GM21576 (cell line): ENCODE measurements at regions not wholly inside any gene's neighbourhood (a gene's known extent, or its start where the extent isn't known, plus 50 kb on each side); places are given as distances from the start of the nearest gene placed in this dataset.
A peak's percentile ranks its signal among the peaks of the same experiment; 100 is the strongest.

ENCODE experiments used
- ATAC-seq: cut with Tn5 transposase; IDR thresholded peaks from one replicate; pipeline ENCODE4 v1.9.1; 2021; ENCODE audit warnings: mild to moderate bottlenecking, moderate library complexity; ENCODE audit not compliant: unreplicated experiment

GRCh38 chr10:4538016-4538415 is 288.0 kb upstream of the AKR1E2 start:
- ATAC-seq, result no peak

- no peak for ATAC-seq
These were observed 290.5 kb upstream of the AKR1E2 start for GRCh38 chr10:4535521-4535920.

- no peak for ATAC-seq
These were observed 292.4 kb upstream of the AKR1E2 start for GRCh38 chr10:4533621-4534020.

DNA sequence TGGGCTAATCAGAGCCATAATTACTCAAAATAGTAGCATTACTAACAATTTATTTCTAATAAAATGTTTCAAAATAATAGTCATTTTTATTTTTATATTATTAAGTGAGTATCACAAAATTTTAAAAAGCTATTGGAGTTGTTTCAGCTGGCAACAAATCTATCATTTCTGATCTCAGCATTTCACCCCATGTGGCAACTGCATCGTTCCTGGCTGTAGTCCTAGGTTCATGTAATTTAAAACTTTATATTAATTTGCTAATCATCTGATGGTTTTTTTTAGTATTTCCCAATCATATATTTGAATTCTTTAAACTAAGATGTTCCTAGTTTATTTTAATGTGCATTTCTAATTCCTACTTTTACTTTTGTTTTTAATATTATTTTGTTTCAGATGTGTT is 293.0 kb upstream of the AKR1E2 start:
- no peak for ATAC-seq

DNA sequence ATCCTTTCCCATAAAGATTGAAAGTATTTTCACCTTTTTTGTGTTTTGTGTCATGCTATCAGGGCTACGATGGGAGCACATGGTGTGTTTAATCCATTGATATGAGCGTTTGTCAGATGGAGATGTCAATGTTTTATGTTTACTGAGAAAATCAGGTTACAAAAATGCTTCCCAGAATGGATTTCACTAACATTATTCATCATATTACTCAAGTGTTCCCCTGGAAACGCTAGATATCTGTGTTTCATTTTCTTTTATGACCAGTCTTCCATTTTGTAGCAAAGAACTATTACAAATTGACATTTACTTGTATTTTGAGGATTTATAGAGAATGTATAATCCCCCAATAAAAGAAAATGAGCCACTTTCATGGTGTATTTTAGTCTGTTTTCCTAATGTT is 293.5 kb upstream of the AKR1E2 start:
- no peak for ATAC-seq

DNA sequence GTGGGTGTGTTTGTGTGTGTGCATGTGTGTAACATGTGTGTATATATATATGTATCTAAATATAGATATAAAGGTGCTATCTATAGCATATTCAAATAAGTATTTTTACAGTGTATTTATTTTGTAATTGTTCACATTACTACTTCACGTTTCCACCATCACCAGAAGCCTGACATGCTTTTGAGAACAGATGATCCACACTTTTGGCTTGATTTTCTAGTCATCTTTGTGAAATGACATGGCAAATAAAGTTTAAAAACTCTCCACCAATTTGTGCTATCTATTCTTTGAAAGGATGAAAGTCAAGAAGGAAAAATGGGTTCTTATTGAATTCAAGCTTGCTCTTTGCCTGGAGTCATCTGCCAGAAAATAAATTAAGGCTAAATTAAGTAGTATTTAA is 294.0 kb upstream of the AKR1E2 start:
- no peak for ATAC-seq

- no peak for ATAC-seq
These were observed 296.7 kb upstream of the AKR1E2 start for GRCh38 chr10:4529266-4529665.

DNA sequence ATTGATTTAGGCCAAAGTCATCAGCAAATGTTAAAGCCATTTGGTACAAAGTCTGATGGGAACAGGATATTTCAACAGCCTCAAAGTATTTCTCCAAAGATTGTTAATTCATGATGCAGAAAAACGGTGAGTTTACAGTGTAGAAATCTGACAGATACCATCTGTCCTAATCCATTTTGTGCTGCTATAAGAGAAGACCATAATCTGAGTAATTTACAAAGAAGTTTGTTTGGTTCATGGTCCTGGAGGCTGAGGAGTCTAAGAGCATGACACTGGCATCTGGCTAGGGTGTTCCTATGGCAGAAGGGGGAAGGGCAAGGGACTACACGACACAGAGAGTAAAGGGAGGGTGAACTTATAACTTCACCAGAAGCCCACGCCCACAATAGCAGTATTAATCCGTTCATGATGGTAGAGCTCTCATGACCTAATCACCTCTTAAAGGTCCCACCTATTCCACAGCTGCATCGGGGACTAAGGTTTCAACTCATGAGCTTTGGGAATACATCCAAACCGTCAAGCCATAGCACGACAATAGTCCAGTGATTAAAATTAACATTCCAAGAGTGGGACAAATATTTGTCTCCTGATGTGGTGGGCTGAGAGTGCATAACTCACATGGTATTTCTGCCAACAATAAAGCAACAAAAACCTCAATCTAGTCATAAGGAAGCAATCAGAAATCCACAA is 298.6 kb upstream of the AKR1E2 start:
- ATAC-seq, result no peak

DNA sequence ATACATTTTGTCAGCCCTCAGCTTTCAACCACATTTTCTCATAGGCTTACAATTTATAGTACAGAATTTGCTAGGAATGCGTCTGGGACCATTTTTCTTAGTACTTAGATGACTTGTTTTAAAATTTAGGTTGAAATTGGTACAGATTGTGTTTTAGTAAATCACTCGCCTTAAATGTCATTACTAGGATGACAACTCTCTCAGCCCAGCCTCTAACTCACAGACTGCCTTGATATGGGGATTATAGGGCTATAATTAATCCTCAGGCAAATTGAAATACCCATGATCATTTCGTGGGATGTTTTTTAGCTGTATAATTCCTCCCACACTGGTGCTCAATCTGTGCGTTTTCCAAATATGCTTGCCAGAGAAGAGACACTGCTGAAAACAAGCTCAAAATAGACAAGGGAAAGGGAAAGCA is 299.7 kb upstream of the AKR1E2 start:
- ATAC-seq, result no peak

- ATAC-seq, result no peak
These were observed 300.9 kb upstream of the AKR1E2 start for GRCh38 chr10:4525103-4525502.

DNA sequence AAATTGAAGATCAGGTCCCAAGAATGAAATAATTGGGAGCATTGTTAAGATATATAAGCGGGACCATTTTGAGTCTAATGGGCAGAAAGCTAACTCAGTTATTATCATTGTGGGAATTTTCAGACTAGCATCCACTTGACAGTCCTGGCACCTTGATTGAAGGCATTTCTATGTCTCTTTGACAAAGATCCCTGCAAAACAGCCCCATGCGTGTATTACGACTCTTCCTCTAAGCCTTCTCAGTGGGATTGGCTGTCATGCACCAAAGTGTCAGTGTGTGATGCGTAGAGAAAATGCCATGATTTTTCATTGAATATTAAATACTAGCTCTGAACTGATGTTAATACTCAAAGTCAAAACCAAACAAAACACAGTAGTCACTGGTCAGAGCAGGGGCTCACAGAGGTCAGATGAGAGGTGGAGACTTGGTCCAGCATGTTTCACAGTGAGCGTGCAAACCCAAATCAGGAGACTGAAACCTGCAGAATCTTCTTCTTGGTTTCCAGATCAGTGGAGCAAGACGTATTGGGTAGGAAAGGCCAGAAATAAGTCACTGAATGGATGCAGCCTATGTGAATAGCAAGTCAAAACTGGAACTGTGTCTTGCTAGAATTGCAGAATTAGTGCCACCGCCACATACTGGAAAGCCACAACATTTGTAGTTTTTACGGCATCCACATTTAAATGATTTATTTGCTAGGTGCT is 303.6 kb upstream of the AKR1E2 start:
- ATAC-seq, result peak; percentile 84

GRCh38 chr10:4519658-4520402 is 306.2 kb upstream of the AKR1E2 start:
- ATAC-seq, result no peak

GRCh38 chr10:4517746-4518145 is 308.3 kb upstream of the AKR1E2 start:
- no peak for ATAC-seq

GRCh38 chr10:4515721-4516120 is 310.3 kb upstream of the AKR1E2 start:
- no peak for ATAC-seq

- ATAC-seq, result peak; percentile 83
These were observed 311.4 kb upstream of the AKR1E2 start for GRCh38 chr10:4514445-4515108.

GRCh38 chr10:4512671-4513240 is 313.3 kb upstream of the AKR1E2 start:
- no peak for ATAC-seq

GRCh38 chr10:4512196-4512595 is 313.8 kb upstream of the AKR1E2 start:
- ATAC-seq, result no peak

DNA sequence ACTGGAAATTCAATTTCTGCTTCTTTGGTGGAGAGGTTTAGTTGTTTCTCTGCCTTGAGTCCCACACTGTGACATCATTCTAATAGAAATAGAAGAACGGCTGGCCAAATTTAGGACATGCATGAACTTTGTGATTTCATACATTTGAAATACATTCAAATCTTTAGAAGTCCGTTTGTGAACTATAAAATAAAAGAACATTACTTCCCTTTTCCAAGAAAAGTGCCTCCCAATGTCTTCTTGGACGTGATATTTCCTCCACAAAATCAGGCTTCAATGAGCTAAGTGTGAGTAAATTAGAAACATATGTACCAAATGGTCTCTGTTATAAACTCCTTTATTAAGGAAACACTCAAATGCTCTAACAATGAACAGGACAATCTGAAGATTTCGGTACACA is 314.5 kb upstream of the AKR1E2 start:
- ATAC-seq, result no peak

DNA sequence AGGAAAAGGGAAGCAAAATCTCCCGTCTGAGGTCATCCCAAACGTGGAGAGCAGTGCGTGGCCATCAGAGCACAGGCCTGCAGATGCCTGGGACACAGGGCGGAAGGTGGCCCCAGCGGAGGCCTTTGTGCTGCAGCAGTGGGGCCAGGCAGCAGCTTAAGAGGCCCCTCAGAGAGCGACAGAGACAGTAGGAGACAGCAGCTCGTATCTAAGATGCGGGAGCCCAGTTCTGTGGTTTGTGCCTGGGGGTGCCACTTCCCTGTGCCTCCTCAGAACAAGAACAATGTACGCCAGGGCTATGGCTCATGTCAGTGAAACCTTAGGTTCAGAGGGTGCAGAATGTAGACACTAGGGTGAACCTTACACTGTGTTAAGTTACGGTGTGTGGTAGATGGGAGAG is 316.6 kb upstream of the AKR1E2 start:
- no peak for ATAC-seq

DNA sequence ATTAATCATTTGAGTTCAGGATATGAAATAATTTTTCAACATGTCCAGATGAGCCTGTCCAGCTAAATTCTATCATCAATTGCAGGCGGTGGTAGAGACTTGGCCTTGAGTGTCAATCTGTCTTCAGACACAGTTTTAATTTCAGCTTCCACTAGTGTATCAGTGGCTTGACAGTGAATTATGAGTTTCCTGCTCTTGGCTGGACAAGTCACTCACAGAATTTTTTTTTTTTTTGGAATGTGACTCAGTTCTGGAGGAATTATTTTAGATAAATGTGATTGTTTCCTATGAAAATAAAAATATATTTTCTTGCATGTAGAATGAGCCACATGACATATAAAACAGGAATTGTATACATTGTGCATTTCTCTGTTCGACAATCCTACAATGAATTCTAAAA is 319.9 kb upstream of the AKR1E2 start:
- ATAC-seq, result no peak

DNA sequence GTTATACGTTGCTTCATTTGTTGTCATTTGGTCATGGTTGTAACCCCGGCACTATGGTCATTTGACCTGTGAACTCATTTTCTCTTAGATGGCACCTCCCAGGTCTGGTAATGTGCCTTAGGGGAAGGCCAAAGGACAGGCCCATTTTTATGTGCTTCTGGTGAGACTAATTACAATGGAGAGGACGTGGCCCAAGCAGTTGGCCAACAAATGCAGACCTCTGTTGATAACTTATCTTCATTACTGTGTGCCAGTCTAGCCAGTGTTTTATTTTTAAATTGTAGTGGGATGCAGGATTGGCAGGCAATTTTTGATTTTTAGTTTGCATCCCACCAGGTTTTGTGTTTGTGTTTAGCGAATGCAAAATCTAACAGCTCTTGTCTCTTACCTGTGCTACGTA is 321.5 kb upstream of the AKR1E2 start:
- ATAC-seq, result no peak
